COLO829 (cell line): ENCODE measurements at regions not wholly inside any gene's neighbourhood (a gene's known extent, or its start where the extent isn't known, plus 50 kb on each side); places are given as distances from the start of the nearest gene placed in this dataset.
"Not testable (repeated sequence)": the region's sequence is repeated elsewhere in the genome, so short reads cannot be mapped to it uniquely, and the experiment has no call there.

ENCODE experiments used
- DNase-seq: peaks from one replicate; pipeline ENCODE4 v3.0.0; 2012; ENCODE audit warnings: low spot score

DNA sequence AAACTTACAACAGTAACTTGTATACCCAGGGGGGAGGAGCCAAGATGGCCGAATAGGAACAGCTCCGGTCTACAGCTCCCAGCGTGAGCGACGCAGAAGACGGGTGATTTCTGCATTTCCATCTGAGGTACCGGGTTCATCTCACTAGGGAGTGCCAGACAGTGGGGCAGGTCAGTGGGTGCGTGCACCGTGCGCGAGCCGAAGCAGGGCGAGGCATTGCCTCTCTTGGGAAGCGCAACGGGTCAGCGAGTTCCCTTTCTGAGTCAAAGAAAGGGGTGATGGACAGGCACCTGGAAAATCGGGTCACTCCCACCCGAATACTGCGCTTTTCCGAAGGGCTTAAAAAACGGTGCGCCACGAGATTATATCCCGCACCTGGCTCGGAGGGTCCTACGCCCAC lies 278.8 kb downstream of the FAM47B start:
- DNase-seq, result not testable (repeated sequence)

DNA sequence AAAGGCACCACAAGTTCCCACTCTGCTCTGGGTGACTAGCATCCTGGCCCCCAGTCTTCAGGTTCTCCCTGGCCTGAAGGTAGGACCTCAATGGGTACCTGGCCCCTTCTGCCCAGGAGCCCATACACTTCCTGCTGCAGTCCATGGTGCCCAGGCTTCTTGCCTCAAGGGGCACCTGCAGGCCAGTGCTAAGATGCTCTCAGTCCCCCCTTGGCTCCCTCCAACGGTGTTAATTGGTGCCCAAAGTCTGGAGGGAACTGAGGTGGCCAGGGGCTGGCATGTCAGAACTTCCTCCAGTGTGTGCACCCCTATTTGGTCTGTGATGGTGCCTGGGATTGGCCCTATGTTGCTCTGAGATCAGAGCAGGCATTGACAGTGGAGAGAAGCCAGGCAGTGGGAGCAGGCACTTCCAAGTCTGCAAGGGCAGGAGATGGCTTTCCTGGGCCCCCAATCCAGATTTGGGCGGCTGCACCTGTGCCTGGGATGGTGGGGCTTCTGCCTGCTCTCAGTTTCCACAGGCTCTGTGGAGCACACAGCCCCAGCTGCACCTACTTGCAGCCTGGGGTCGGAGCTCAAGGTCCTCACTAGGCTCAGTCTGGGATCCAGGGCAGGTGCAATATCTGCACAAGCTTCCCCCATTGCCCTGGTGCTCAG lies 301.6 kb downstream of the FAM47B start:
- no peak for DNase-seq

DNA sequence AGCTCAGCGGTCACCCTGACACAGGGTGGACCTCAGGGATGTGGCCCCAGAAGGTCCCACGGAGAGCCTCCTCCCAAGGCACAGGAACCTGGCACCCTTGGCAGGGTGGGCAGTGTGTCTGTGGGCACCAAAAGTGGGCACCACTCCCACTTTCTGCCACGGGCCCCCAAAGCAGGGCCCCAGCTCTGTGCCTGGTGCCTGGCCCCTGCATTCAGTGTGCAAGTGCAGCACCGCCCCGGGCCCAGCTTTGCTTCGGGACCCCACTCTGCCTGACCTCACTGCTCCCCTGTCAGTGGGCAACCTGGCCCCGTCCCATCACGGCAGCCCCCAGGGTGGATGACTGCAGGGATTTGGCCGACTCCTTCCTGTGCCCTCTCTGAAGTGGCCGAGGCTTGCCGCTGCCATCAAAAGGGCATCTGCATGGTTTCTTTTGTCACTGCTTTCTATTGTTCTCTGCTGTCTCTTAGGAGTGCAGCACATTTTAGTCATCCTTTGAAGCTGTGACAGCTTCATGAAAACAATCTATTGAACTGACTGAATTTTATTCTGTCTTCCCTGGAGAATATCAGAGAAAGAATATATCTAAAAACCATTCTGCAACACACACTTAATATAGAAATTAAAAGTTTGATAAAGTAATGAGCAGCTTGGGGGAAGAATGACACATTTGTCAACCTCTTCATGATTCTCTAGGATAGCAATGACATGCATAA lies 302.4 kb downstream of the FAM47B start:
- DNase-seq, result no peak

DNA sequence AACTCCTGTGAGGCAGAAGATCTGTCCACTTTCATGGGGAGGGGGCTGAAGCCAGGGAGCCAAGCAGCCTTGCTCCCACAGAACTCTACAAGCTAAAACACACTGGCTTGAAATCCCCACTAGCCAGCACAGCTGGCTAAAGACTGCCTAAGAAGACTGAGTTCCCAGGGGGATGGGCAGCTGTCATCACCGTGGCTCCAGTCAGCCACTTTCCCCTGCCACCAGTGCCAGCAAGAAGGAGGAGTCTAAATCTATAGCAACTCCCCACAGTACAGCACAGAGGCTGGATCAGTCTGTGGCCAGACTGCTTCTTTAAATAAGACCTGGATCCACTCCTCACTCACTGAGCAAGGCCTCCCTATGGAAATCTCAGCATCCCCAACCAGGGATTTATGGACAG lies 308.6 kb downstream of the FAM47B start:
- no peak for DNase-seq

DNA sequence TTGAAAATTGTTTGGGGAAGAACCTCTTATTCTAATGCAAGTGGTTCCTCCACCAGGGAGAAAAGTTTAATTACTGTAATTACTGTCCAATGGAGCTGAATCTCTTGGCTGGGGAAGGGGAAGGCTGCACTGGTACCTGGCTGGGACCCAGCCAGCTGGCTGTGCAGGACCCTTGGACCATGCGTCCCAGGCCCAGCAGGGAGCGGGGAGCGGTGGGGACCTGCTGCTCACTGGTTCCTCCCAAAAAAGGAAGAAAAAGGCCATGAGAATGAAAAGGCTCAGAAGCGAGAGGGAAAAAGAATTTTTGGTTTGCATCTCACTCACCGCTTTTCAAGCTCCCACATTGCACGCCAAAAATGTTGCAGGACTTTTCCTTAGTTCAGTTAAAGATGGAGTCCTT lies 333.5 kb downstream of the FAM47B start:
- DNase-seq, result no peak

DNA sequence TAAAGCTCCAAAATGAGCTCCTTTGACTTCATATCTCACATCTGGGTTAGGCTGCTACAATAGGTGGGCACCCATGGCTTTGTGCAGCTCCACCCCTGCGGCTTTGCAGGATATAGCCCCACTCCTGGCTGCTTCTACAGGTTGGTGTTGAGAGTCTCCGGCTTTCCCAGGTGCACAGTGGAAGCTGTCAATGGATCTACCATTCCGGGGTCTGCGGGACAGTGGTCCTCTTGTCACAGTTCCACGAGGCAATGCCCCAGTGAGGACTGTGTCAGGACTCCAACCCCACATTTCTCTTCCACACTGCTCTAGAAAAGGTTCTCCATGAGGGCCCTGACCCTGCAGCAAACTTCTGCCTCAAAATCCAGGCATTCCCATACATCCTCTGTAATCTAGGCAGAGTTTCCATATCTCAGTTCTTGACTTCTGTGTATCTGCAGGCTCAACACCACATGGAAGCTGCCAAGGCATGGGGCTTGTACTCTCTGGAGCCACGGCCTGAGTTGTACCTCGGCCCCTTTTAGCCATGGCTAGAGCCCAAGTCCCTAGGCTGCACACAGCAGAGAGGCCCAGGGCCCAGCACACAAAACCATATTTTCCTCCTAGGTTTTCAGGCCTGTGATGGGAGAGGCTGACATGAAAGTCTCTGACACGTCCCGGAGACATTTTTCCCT lies 342.8 kb downstream of the FAM47B start:
- no peak for DNase-seq

DNA sequence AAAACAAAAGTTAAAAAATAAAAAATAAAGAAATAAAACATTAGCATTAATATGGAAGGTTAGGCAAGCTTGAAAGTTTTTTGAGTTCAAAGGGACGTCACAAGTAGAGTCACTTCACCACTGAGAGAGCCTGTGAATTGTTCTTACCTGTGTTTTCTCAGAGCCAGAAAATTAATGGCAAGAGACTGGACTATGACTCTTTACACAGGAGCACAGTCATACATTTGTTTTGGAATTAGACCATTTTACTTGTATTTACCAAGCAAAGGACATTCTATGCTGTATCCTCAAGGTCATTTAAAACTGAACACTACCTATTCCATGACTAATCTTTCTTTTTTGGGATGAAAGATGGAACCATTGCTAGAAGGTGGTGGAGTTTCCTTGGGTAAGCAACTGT lies 346.1 kb downstream of the FAM47B start:
- no peak for DNase-seq

DNA sequence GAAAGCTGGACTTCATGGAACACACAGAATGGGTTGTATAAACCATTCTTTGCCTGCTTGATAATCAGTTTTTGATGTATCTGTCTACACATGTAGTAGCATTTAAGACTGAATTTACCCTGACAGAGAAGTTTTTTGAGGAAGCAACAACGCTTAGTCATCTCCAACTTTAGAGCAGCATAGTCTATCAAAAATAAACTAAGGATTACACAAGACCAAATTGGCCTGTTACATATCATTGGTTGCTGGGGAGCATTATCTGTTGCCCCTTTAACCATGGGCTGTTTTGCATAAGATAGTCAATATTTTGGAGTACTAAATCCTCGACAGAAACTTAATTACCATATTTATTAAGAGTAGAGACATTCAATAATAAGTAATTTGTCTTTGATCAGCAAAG lies 347.4 kb downstream of the FAM47B start:
- no peak for DNase-seq

DNA sequence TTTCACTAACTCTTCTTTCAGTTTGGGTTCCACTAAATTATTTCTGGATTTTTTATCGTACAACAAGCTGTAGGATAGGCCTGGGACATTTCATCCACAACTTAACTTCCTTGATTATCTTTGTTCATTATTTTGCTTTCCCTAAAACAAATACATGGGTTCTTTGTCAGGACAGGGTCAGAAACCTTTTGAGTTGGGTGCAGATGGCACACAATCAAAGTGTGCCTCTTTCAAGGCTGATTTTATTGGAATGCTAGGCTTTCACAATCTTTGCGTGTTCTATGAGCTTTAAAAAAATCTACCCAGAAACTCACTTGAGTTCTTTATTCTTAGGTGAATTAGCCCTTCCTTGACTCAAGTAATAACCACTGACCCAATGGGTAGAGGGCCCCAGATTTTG lies 348.4 kb downstream of the FAM47B start:
- no peak for DNase-seq

DNA sequence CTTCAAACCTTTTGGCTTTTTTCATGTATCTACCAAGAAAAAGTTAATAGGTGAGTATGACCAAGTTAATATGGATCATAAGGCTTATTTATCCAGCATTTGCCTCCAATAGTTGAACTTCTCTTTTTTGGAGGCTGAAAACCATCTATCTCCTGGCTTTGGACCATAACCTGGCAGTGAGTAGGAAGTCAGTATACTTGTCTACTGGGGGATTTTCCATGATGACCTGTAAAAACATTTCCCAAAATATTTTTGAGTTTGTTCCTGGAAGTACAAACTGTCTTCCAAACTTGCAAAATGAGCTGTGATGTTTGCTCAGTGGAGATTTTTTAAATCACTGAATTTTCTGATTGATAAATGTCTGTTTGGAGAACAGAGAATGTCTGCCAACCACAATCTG lies 349.9 kb downstream of the FAM47B start:
- DNase-seq, result no peak

DNA sequence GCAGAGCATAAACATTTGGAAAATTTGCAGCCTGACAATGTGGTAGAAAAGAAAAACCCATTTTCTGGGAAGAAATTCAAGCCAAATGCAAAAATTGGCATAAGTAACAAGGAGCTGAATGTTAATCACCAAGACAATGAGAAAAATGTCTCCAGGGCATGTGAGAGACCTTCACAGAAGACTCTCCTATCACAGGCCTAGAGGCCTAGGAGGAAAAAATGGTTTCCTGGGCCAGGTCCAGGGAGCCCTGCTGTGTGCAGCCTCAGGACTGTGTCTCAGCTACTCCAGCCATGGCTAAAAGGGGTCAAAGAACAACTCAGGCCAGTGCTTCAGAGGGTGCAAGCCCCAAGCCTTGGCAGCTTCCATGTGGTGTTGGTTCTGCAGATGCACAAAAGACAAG lies 362.4 kb downstream of the FAM47B start:
- not testable (repeated sequence) for DNase-seq

DNA sequence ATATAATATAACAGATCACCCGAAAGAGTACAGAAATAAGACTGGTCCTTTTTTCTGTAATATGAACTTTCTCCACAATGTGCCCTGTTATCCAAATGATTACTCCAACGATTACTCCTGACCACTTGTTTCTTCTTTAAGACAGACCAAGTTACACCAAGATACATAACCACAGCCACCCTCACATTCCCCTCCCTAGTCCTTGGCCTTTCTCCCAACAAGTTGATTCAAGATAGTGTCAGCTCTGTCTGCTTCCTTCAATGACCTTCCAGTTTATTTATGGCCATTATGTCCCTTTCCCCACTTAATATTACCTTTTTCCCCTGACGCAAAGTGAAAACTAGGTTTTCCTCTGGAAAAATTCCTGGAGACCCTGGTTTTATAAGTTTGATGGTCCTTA lies 397.2 kb downstream of the FAM47B start:
- DNase-seq, result no peak

DNA sequence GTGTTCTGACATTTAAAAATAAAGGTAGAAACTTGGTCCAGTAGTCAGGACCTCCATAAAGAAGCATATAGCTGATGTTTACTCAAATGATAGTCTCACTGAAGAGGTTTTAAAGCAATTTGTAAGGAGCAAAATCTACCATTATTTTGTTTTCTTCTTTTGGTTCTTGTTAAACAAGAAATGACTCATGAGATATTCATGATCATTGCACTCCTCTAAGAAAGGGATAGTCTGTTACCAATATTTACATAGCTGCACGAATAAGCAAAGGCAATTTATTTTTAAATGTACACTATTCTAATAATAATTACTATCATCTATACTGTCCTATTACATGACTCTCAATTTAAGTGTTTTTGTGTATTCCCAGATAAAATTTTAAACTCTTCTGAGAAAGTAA lies 397.9 kb downstream of the FAM47B start:
- no peak for DNase-seq

DNA sequence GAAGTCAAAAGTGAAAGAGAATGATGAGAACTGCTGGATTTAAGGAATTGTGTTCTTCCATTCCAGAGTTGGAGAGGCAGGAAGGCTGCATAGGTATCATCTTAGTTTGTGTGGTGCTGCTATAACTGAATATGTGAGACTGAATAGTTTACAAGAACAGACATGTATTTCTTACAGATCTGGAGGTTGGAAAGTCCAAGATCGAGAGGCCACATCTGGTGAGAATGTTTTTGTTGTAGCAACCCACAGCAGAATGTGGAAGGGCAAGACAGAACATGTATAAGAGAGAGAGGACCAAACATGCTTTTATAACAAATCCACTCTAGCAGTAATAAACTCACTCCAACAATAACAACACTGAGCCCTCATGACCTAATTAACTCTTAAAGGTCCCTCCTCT lies 408.6 kb downstream of the FAM47B start:
- no peak for DNase-seq

DNA sequence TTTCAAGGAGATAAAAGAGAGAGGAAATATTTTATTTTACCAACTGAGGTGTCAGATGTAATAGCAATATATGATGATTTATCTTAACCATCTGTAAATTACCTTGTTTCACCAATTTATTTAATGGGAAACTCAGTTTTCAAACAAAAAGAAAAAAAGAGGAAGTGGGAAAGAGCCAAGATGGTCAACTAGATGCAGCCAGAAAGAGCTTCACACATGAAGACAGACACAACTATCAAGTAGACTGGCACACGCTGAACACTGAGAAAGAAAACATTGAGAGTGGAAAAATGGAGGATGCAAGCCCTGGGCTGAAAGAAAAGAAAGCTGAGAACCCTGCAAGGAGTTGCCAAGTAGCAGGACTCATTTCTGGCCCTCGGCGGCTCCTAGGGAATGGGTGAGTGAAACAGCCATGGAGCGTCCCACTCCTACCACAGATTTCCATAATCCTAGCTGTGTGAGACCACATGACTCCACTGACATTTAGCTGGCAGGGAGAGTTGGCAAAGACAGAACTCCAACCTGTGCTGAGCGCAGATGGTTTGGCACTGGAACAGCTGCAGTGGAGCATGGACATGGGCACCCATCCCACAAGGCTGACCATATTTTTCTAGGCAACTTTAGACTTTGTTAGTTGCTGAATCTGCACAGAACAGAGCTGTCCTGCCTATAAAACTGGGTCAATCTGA lies 409.3 kb downstream of the FAM47B start:
- DNase-seq, result no peak

DNA sequence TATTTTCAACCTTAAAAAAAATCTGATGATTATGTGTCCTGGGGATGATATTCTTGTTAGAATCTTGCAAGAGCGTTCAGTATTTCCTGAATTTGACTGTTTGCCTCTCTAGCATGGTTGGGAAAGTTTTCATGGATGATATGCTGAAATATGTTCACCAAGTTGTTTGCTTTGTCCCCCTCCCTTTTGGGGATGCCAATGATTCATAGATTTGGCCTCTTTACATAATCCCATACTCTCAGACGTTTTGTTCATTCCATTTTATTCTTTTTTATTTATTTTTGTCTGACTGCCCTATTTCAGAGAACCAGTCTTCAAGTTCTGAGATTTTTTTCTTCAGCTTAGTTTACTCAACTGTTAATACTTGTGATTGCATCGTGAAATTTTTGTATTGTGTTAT lies 415.1 kb downstream of the FAM47B start:
- DNase-seq, result no peak

DNA sequence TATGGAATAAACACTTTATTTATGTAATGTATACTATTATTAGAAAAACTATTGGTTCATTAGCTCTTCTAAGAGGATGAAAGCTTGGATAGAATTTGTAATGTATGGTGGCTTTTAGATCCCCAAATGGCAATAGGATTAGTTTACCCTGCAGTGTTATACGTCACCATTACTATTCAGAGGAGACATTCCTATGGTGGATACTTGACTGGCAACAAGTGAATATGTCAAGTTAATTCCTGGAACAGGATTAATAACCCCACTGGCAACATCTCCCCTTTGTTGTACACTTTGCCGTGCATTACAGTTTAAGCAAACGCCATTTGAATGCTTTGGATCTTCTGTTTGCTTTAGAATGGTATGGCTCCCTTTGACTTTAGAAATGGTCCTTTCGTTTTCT lies 420.3 kb downstream of the FAM47B start:
- no peak for DNase-seq

DNA sequence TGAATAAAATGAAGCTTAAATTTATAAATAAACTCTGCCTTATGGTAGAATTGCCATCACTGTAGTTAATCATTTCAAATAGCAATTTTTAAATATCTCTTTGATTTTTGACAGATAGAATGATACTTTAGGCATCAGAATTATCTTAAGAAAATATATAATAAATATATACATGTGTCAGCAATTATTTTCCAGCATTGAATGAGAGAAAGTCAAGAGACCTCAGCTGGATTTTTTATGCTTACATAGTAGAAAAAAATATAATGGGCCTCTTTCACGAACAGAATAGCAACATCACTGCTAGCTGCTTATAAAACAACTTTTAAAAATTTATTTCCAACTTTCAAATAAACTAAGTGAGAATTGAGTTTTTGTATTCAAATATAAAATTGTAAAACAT lies 424.0 kb upstream of the MAGEB16 start:
- DNase-seq, result no peak

DNA sequence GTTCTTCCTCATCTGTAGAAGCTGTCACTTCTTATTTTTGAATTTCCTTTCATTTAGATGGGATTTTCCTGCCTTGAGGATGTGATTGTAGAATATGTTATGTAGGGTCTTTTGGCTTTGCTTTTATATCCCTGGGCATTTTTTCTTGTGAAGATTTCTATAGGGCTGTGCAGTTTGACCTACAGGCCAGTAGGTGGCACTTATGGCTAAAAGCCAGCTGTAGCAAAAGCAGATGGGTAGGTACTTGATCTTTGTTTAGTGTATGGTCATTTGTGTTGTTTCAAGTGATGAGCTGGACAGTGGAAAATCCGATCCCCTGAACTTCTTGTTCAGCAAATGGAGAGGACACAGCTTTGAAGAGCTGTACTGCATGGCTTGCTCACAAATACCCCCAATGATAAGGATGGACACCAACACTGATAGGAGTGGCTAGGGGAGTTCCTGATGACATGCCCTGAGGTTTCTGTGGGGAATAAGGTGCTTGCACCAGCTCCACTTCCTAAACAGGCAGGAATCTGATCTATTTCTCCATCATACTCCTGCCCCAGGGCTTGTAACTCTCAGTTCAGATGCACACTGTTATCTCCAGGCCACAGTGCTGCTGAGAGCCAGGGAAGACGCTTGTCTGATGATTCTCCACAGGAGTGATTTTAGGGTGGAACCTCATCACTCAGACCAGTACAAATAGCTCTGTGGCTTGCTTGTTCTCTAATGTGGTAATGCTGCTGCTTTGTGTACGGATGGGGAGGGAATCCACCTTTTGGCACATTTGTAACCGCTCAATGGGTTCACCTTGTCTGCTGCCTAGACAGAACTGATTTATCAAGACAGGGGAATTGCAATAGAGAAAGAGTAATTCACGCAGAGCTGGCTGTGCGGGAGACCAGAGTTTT lies 417.1 kb upstream of the MAGEB16 start:
- peak; percentile 6 for DNase-seq

DNA sequence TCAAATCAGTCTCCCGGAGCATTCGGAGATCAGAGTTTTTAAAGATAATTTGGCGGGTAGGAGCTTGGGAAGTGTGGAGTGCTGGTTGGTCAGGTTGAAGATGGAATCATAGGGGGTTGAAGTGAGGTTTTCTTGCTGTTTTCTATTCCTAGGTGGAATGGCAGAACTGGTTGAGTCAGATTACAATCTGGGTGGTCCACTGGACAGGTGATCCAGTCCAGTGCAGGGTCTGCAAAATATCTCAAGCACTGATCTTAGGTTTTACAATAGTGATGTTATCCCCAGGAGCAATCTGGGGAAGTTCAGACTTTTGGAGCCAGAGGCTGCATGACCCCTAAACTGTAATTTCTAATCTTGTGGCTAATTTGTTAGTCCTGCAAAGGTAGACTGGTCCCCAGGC lies 416.4 kb upstream of the MAGEB16 start:
- DNase-seq, result not testable (repeated sequence)

DNA sequence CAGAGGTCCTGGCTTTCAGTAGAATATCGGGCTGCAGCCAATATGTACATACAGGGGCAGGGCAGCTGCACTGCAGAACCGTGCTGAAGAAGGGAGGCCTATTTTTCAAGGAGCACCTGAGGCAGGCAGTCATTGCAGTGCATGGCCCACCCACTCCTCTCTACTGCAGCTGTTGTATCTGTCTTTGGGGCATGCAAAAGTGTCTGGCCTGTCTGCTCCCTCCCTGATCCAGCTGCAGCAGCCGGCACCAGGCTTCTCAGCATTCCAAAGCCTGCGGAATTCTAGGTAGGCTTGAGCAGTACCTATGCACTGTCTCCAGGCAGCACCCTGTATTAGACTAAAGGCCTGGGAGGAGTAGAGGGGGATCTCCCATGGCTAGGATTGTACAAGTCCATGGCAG lies 415.2 kb upstream of the MAGEB16 start:
- DNase-seq, result no peak

DNA sequence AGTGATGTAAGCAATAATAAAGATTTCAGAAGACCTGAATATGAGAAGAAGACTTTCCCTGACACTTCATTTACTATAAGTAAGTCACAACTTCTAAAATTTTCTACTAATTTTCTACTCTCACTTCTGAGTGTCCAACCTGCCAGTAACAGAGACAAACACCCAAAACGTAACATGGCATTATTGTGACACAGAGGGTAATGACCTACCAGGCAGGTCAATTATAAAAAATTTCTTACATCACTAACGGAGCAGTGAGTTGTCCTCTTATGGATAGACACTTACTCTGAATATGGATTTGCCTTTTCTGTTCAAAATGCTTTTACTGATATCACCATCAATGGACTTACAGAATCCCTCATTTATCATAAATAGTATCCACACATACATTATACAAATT lies 405.9 kb upstream of the MAGEB16 start:
- DNase-seq, result no peak
